Right renal cortex interstitium (tissue), 3 donors: ENCODE measurements at regions not wholly inside any gene's neighbourhood (a gene's known extent, or its start where the extent isn't known, plus 50 kb on each side); places are given as distances from the start of the nearest gene placed in this dataset.
A peak's percentile ranks its signal among the peaks of the same experiment; 100 is the strongest.

ENCODE experiments used
- DNase-seq, 3 donors: peaks; one replicate each; pipeline ENCODE4 v3.0.0-alpha.2; 2013; ENCODE audit warnings: low read depth in 3 of 3, low spot score in 2 of 3

- no peak for DNase-seq
Measured at GRCh38 chr7:26044320-26044719, 107.7 kb upstream of the NFE2L3 start.

- no peak for DNase-seq
Measured at GRCh38 chr7:26046150-26046549, 105.8 kb upstream of the NFE2L3 start.

GRCh38 chr7:26046878-26047277, 105.1 kb upstream of the NFE2L3 start:
- DNase-seq: no peak

- no peak for DNase-seq
Measured at GRCh38 chr7:26048663-26049062, 103.3 kb upstream of the NFE2L3 start.

- no peak for DNase-seq
Measured at GRCh38 chr7:26049081-26049480, 102.9 kb upstream of the NFE2L3 start.

- no peak for DNase-seq
Measured at GRCh38 chr7:26051021-26051420, 101.0 kb upstream of the NFE2L3 start.

GRCh38 chr7:26052706-26053105, 99.3 kb upstream of the NFE2L3 start:
- DNase-seq: no peak

GRCh38 chr7:26054386-26054785, 97.6 kb upstream of the NFE2L3 start:
- DNase-seq: no peak

GRCh38 chr7:26055241-26055640, 96.8 kb upstream of the NFE2L3 start:
- DNase-seq: no peak

- no peak for DNase-seq
Measured at GRCh38 chr7:26060733-26061677, 91.0 kb upstream of the NFE2L3 start.

GRCh38 chr7:26061678-26062603, 90.1 kb upstream of the NFE2L3 start:
- peak; percentile 43 to 65 (median 47) for DNase-seq

GRCh38 chr7:26065652-26066051, 86.3 kb upstream of the NFE2L3 start:
- DNase-seq: no peak

GRCh38 chr7:26066736-26067135, 85.3 kb upstream of the NFE2L3 start:
- DNase-seq: no peak

GRCh38 chr7:26070290-26070689, 81.7 kb upstream of the NFE2L3 start:
- no peak for DNase-seq

GRCh38 chr7:26071622-26072456, 80.2 kb upstream of the NFE2L3 start:
- no peak for DNase-seq

- DNase-seq: no peak
Measured at GRCh38 chr7:26073041-26073440, 79.0 kb upstream of the NFE2L3 start.

GRCh38 chr7:26074919-26075318, 77.1 kb upstream of the NFE2L3 start:
- no peak for DNase-seq

- no peak for DNase-seq
Measured at GRCh38 chr7:26076691-26077090, 75.3 kb upstream of the NFE2L3 start.

GRCh38 chr7:26078437-26079336, 73.3 kb upstream of the NFE2L3 start:
- DNase-seq: peak in 1 of 3 donors; percentile 51

- DNase-seq: no peak
Measured at GRCh38 chr7:26081638-26082037, 70.4 kb upstream of the NFE2L3 start.
